Neural crest cell (in vitro differentiated cells): ENCODE measurements at regions not wholly inside any gene's neighbourhood (a gene's known extent, or its start where the extent isn't known, plus 50 kb on each side); places are given as distances from the start of the nearest gene placed in this dataset.

Experiments used
- DNase-seq: peaks from one replicate; pipeline ENCODE4 v3.0.0; 2021; ENCODE audit warnings: low read depth, mixed read lengths, low spot score
- H3K27ac Mint-ChIP-seq: one replicate; pipeline ENCODE4 v1.8.0; 2021; ENCODE audit warnings: mild to moderate bottlenecking, mixed read lengths; ENCODE audit not compliant: unreplicated experiment
- H3K27me3 Mint-ChIP-seq: 2 replicates; pipeline ENCODE4 v1.8.0; 2021; ENCODE audit warnings: low read depth, mild to moderate bottlenecking, mixed read lengths
- H3K36me3 Mint-ChIP-seq: 2 replicates; pipeline ENCODE4 v1.8.0; 2021; ENCODE audit warnings: low read depth, mild to moderate bottlenecking, mixed read lengths
- H3K4me1 Mint-ChIP-seq: 2 replicates; pipeline ENCODE4 v1.8.0; 2021; ENCODE audit warnings: mixed read lengths
- H3K4me3 Mint-ChIP-seq: one replicate; pipeline ENCODE4 v1.8.0; 2021; ENCODE audit warnings: mild to moderate bottlenecking, mixed read lengths
- H3K9me3 Mint-ChIP-seq: 2 replicates; pipeline ENCODE4 v1.8.0; 2021; ENCODE audit warnings: mixed read lengths
- CTCF ChIP-seq: fragments of 200-600 bp; sonication (generic); conservative IDR thresholded peaks from 2 replicates; pipeline ENCODE4 v1.5.0; 2021; ENCODE audit warnings: antibody characterized with exemption, mild to moderate bottlenecking

GRCh38 chr6:169967687-169968086, 216.3 kb downstream of the ERMARD start:
- peaks cover 13% of the 10 kb centered on the region for H3K27me3 Mint-ChIP-seq
- no peak for DNase-seq
- H3K27ac Mint-ChIP-seq, result peak overlapping the region; percentile 27
- no peak for TF ChIP-seq CTCF
- no peak overlapping the region for H3K4me3 Mint-ChIP-seq
- H3K4me1 Mint-ChIP-seq, result no peaks in the 10 kb centered on the region
- H3K9me3 Mint-ChIP-seq, result no peaks in the 10 kb centered on the region
- H3K36me3 Mint-ChIP-seq, result no peaks in the 10 kb centered on the region

- H3K4me3 Mint-ChIP-seq, result no peak overlapping the region
- H3K27me3 Mint-ChIP-seq, result peaks cover 17% of the 10 kb centered on the region
- no peaks in the 10 kb centered on the region for H3K9me3 Mint-ChIP-seq
- H3K27ac Mint-ChIP-seq, result no peak overlapping the region
- TF ChIP-seq CTCF, result no peak
- H3K36me3 Mint-ChIP-seq, result no peaks in the 10 kb centered on the region
- no peaks in the 10 kb centered on the region for H3K4me1 Mint-ChIP-seq
- no peak for DNase-seq
These were observed 215.1 kb downstream of the ERMARD start for GRCh38 chr6:169966312-169967181.

GRCh38 chr6:169965657-169966311, 214.4 kb downstream of the ERMARD start:
- Mint-ChIP-seq H3K4me1 (no peaks in the 10 kb centered on the region), H3K27me3 (peaks cover 21% of the 10 kb centered on the region), H3K27ac (peak overlapping the region; percentile 50), H3K36me3 (no peaks in the 10 kb centered on the region), H3K9me3 (no peaks in the 10 kb centered on the region), H3K4me3 (no peak overlapping the region)
- no peak for DNase-seq
- no peak for TF ChIP-seq CTCF

- no peak for TF ChIP-seq CTCF
- no peak overlapping the region for H3K27ac Mint-ChIP-seq
- no peak overlapping the region for H3K4me3 Mint-ChIP-seq
- no peaks in the 10 kb centered on the region for H3K36me3 Mint-ChIP-seq
- H3K27me3 Mint-ChIP-seq, result peaks cover 21% of the 10 kb centered on the region
- H3K4me1 Mint-ChIP-seq, result no peaks in the 10 kb centered on the region
- DNase-seq, result no peak
- H3K9me3 Mint-ChIP-seq, result no peaks in the 10 kb centered on the region
These were observed 213.8 kb downstream of the ERMARD start for GRCh38 chr6:169965239-169965638.

GRCh38 chr6:169964486-169965180, 213.2 kb downstream of the ERMARD start:
- TF ChIP-seq CTCF, result no peak
- DNase-seq, result no peak
- Mint-ChIP-seq H3K27me3 (peaks cover 24% of the 10 kb centered on the region), H3K36me3 (no peaks in the 10 kb centered on the region), H3K4me3 (no peak overlapping the region), H3K4me1 (no peaks in the 10 kb centered on the region), H3K27ac (no peak overlapping the region), H3K9me3 (no peaks in the 10 kb centered on the region)
